Effector CD8-positive, alpha-beta T cell (primary cell): ENCODE measurements at regions not wholly inside any gene's neighbourhood (a gene's known extent, or its start where the extent isn't known, plus 50 kb on each side); places are given as distances from the start of the nearest gene placed in this dataset.
"Not testable (repeated sequence)": the region's sequence is repeated elsewhere in the genome, so short reads cannot be mapped to it uniquely, and the experiment has no call there.

Experiments used
- DNase-seq: peaks from one replicate; lab custom pipeline; 2025; lab: John Stamatoyannopoulos, UW

DNA sequence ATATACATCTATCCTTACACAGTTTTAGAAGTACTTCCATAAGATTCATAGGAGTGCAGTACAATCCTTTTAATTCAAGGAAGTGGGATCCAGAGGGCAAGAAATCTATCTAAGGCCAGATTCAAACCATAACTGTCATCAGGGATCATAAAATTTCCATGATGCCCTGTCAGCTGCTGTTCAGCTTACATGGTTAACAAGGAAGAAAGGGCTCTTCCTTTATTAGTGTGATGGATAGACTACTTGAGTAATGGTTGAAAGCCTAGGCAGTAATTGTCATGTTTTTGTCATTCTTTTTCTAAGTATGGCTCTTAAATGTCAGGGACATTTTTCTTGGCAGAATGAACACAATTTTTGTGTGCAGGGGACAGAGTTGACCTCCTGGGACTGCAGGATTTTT is 159.8 kb upstream of the CXCL13 start:
- DNase-seq, result no peak

DNA sequence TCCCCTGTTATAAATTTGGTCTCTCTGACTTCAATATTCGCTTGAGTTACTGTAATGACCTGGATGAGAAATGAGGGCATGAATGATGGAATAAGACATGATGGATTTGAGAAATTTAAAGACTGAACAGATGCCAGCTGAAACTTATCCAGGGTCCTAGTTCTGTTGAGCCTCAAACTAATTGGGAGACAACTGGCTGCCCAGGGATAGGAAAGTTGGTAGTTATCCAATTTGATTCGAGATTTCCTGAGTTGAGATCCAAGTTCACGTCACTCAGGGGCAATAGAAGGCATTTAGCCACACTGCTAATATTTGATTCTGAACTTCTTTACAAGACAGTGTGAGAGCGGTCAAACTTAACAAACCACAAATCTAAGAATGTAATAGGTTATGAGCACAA is 159.0 kb upstream of the CXCL13 start:
- no peak for DNase-seq

DNA sequence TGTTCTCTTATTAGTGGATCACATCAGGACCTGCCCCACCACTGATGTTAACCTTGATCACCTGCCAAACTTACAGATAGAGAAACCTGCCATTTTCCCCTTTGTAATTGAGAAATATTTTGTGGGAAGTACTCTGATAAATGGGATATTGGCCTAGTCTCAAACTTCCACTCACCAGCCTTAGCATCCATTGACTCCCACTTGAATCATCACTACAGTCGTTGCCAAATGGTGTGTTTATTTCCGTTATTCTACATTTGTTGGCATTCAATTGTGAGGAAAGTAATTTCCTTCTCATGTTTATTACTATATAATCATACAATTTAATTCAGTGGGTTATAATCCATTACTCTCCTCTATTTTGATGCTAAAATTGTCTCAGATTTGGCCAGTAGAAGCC is 156.4 kb upstream of the CXCL13 start:
- DNase-seq, result no peak

DNA sequence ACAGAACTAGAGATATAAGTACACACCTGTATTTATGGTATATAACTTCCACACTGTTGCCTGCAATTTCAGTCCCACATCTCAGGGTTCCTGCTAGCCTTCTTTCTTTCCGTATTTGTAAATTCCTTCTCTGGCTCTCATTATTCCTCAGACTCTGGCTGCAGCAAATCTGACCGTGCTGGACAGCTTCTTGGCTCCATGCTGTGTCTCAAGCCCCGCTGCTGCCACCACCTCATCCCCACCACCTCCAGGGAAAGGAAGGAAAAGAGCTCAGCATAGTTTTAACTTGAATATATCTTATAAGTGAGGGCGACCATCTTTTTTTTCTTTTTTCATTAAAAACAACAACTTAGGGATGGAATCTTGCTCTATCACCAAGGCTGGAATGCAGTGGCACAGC is 155.6 kb upstream of the CXCL13 start:
- no peak for DNase-seq

DNA sequence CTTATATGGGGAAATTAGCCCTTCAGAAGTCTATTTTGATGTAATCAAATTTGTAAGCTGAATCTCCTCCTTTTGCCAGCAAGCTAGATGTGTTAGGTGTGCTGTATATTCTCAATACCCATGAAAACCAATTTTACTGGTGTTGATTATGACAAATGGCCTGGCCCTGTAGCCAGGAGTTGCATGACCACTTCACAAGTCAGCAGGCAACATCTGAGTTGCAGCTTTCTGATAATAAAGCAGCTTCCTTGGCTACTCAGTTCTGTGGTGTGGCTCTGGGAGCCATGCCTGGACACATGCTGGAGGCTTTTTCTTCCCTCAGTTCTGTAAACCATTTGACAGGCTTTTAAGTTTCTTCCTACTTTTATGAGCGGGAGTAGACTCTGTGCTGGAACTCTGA is 154.1 kb upstream of the CXCL13 start:
- DNase-seq, result no peak

DNA sequence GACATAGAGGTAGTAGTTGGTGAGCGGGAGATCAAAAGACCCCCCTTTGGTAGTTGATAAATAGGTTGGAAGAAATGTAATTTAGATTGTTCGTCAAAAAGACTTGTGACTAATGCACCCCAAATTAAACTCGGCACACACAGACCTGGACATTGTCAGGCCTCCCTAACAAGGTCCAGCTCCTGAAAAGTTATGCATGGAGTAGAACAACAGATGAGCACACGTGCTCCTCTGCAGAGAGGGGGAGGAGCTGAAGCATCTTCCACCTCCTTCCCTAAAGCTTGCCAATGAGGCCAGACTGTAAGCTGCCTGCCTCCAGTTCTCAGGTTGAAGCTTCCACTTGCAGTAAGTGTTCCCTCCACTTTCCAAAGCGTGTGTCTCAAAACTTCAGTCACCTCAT is 153.5 kb upstream of the CXCL13 start:
- not testable (repeated sequence) for DNase-seq

DNA sequence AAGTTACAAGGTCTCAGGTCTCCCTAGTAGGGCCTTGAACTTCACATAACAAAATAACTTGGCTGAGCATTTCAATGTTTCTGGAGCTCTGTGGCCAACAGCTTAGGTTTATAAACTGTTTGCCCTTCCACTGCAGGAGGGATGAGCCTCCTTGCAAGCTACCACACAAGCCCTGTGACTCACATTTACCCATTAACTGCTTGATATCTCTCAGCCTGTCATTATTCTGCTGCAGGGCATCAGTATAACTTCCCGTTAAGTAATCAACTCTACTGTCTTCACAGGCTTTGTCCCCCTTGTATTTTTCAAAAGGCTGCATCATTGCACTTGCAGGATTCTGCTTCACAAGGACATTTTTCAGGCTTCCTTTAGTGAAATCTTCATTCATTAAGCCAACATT is 151.7 kb upstream of the CXCL13 start:
- DNase-seq, result no peak

DNA sequence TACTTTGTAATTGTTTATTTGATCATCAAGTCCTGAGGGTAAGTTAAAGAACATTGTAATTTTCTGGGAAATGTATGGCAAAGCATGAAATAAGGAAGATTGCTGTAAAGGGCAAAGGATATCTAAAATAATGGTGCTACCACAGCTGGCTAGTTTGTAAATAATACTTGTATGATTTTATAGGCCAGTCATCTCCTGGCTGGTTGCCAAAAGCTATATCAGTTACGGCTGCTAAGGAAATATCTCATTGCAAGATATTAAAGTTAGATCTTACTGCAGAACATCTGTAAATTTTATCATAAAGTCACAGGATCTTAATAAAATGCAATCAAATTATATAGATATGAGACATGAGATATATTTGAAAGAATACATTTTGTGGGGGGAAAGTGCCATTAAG is 150.8 kb upstream of the CXCL13 start:
- no peak for DNase-seq

DNA sequence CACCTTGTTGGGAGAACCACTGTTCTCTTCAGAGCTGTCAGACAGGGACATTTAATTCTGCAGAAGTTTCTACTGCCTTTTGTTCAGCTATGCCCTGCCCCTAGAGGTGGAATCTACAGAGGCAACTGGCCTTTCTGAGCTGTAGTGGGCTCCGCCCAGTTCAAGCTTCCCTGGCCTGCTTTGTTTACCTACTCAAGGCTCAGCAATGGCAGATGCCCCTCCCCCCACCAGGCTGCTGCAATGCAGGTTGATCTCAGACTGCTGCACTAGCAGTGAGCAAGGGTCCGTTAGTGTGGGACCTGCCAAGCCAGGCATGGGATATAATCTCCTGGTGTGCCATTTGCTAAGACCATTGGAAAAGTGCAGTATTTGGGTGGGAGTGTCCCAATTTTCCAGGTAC is 141.5 kb upstream of the CXCL13 start:
- not testable (repeated sequence) for DNase-seq

DNA sequence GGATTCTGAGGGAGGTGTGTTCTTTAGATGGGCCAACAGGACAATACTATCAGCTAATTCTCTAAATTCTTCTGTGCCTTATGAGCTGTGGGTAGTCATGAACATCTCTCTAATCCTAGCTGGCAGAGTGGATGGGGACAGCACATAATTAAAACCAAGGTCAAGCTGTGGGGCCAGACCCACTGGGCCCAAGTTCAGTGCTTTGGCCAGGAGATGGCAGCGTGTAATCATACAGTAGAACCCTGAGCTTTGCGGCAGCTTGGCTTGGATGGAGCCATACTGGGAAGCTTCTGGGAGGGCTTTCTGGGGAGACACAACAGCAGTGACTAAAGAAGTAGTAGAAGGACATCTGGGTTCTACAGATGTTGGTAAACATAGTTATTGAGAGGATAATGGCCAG is 140.3 kb upstream of the CXCL13 start:
- DNase-seq, result no peak

DNA sequence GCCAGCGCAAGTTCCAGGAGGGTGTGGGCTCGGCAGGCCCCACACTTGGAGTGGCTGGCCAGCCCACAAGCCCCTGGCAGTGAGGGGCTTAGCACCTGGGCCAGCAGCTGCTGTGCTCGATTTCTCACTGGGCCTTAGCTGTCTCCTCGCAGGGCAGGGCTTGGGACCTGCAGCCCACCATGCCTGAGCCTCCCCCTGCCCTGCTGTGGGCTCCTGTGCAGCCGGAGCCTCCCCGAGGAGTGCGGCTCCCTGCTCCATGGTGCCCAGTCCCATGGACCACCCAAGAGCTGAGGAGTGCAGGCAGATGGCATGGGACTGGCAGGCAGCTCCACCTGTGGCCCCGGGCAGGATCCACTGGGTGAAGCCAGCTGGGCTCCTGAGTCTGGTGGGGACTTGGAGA is 139.2 kb upstream of the CXCL13 start:
- DNase-seq, result no peak

DNA sequence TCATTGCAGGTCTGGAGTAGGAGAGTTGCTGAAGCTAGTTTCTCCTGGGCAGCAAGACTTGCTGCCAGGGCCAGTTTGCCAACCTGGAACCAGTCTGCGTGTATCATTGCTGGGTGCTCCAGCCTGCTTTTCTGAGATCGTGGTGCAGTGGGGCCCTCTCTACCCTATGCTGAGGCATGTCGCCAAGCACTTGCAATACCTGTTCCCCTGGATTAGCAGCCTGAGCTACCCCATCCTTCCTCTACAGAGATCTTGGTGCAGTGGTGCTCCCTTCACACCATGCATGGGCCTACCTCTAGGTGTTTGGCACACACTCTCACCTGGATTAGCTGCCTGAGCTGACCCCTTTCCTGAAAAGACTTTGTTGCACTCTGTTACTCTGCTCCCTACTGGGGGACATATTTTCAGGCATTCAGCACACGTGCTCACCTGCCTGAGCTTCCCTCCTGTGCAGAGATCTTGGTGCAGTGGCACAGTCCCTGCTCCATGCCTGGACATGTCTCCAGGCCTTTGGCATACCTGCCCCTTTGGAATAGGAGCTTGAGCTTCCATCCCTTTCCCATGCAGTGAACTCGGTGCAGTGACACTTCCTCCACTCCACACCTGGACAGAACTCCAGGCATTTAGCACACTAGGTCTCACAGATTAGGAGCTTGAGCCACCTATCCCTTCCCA is 133.7 kb upstream of the CXCL13 start:
- DNase-seq, result no peak

DNA sequence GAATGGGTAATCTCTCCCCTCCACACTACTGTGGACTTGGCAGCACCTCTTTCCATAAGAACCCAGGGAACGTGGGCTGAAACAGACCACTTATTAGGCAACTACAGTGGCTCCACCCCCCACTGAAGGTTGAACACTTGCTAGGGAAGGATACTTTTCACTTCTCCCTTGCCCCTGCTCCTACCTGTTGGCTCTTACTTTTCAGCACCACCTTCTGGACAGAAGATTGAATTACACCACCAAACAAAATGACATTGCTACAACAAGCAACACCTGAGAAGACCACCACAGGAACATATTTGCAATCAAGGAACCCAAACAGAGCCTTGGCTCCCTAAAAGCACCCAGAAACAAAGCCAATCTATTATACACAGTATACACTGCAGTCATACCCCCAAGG is 132.1 kb upstream of the CXCL13 start:
- no peak for DNase-seq

DNA sequence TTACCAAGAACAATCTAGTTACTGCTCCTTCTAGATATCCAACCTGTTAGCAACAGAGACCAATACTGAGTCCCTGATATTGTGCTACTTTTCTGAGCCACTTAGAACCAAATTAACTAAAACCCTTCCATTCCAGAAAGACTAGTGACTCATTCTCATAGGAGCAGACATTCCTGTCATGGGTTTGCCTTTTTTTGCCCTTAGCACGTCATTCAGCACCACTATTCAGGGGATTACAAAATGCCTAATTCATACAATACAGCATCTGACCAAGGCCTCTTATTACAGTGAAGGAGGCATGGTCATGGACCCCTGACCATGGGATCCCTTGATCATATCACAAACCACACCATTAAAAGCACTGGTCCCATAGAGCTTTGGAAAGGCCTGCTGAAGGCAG is 123.8 kb upstream of the CXCL13 start:
- DNase-seq, result no peak

DNA sequence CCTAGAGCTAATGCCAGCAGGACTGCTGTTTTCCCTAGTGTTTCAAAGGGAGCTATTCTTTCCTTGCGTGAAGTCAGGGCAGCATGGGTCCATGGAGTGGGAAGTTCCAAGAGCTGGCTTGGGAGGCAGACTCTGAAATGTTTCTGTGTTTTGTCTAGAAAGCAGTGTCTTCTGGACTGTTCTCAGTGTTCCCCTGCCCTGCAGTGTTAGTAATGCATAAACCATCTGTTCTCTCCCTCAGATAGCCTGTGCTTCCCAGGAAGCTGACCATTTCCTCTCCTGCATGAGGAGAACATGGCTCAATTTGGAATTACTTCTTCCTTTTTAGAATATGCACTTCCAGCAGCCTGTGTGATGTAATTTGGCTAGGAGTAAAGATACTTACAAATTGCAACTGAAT is 116.7 kb upstream of the CXCL13 start:
- DNase-seq, result no peak

DNA sequence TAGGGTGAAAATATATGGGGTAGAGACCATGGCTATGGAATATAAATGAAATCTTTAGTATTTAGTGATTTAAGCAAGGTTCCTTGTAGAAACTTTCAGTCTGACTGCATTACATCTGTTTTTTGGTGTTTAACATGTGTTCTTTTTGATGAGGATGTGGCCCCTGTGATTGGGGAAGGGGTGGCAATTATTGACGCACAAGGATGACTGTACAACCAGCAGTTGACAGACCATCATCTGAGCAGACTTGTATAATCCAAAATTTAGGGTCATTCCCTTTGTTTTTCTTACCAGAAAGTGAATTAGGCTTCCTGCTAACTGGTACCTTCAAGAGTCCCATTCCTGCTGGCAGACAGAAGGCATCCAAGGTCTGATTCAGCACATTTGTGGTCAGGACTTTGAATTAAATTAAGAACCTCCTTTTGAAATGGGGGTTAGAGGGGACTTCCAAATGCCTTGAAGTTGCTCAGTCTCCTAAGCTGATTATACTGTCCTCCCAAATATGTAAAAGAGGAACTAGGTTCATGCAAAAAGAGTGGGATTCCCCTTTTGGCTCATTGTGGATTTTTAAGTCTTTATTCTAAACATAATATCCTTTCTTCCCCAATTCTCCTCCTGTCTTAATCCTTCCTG is 112.4 kb upstream of the CXCL13 start:
- DNase-seq, result no peak

DNA sequence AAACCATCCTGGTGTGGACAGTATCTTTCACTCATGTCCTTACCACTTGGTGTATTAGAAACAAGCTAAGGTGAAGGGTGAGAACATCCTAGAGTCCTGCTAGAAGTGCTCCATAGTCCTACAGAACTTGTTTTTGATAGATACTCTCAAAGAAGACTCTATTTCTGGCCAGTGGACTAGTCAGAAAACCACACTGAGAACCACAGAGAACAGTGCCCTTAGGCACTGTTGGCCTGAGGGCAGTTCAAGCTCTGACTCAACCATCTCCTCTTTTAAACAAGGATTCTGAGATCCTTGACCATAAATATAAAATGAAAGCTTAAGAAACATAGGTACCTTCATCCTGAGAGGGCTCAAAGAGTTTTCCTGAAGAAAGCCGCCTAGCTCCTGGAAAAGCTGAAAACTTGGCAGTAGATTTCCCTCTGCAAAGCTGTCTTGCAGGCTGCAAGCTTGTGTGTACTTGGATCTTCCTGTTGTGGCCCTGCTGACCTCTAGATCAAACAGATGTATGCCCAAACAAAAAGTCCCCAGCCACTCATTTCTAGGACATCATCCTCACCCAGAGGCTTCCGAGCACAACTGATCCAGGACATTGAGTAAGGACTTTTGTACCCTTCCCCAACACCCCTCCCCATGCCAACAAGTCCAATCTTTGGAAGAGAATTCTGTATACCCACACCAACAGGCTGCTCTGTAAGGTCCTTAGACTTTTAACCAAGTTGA is 111.6 kb upstream of the CXCL13 start:
- no peak for DNase-seq

DNA sequence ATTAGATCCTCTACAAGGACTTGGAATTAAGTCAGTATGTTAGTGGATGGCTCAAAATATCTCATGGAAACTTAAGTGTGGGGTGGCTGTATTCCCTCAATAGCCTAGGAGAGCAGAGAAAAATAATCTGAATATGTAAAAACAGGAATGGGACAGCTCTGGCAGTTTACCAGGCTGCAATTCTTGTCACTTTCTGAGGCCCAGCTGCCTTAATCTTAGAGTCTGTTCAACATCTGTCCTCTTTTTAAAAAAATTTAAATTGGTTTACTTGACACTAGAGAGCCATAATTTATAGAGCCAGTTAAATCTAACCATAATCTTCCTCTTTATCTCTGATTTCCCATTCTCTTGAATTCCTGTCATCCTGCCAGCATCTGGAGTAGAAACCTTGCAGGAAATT is 109.2 kb upstream of the CXCL13 start:
- DNase-seq, result no peak

DNA sequence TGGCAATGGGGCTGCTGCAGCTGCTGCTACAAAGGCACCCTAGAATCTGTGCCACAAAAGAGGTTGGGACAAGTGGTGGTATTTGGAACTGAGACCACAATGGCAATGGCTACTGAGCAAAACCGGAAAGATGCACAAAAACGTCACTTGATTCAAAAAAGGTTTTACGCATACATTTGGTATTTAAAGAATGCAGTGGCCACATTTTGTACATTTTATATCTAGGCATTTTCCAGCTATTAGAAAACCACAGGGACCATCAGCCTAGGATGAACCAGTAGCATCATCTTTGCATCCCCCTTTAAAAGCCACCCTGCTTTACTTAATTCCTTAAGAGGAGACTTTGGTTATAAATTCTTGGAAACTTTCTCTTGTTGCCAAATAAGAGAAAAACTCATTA is 104.8 kb upstream of the CXCL13 start:
- DNase-seq, result no peak

DNA sequence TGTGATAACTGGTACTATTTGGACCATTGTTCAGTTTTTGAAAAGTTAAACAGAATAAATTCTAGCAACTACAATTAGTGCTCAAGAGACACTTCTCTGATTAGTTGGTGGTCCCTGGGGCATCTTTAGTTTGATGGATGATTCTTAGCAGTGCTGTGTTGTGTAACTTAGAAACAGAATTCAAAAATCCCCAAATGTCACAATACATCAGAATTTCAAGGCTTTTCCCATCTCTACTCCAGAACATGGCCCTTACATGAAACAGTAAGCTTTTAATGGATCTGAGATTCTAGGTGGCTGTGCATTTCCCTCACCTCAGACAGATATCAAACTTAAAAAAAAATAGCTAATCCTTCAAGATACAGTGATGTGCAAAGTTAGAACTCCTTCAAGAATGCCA is 104.4 kb upstream of the CXCL13 start:
- no peak for DNase-seq

DNA sequence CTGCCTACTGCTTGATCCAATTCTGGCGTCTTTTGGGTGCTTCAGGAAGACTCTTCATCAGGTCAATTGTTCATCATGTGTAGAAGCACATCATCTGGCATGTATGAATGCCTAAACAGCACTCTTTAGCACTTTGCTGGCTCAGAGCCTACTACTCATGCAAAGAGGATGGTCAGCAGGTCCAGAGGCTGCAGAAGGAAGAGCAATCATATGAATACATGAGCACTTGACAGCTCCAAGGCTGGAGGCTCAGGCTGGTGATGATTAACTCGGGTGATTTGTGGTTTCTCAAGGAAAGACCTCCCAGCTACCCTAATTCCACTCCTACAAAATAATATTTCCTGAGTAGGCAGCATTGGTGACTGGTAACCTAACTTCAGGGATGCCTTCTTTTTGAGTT is 103.8 kb upstream of the CXCL13 start:
- no peak for DNase-seq

DNA sequence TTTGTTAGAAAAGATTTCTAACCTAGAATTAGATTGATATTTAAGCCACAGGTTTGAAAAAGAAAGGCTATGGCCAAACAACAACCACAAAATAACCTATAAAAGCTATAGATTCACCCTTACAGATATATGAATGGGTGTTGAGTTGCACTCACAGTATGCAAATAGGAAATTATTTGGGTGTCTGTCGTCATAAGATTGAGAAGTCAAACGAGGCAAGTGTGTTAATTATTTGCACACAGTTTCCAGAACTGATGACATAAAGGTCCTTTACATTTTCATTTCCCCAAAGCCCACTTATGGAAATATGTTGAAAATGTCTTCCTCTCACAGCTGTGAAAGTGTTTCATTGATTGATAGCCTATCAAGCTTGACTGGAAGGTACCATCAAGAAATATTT is 101.2 kb upstream of the CXCL13 start:
- DNase-seq, result no peak

DNA sequence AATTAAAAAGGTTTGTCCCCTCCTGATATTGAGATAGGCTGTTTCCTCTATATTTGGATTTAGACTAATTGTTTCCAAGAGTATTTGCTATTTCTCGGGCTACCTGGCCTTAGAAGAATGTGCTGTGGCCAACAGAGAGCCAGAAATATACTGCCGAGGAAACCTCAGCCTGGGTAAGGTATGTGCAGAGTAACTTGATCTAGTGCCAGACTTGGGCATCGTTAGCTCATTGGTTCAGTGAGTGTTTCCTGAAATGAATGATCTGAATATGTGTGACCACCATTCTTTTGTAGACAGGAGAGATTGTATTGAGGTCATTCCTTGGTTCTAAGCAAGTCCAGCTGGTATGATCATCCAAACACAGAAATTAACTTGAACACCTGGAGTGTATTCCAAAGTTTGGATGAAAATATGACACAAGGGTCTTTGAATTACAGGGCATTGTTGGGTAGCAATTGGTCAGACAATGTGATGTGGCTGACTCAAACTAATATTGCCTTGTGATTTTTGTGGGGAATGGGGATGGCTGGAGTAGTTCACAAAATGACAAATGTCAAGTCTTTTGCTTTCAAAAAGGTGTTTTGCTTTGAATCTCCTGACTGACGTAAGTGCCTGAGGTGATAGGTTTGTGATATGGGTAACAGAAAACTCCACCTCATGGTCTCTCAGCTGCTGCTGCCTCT is 100.2 kb upstream of the CXCL13 start:
- no peak for DNase-seq
